RPMI7951 (cell line): ENCODE measurements at regions not wholly inside any gene's neighbourhood (a gene's known extent, or its start where the extent isn't known, plus 50 kb on each side); places are given as distances from the start of the nearest gene placed in this dataset.

Source experiments
- DNase-seq: peaks from one replicate; pipeline ENCODE4 v3.0.0-alpha.2; 2012; ENCODE audit warnings: low read depth

GRCh38 chr13:80284290-80284689 lies 56.6 kb downstream of the SPRY2 start:
- no peak for DNase-seq

- DNase-seq: no peak
These were observed 62.2 kb downstream of the SPRY2 start for GRCh38 chr13:80278706-80279105.

GRCh38 chr13:80276371-80277289 lies 64.3 kb downstream of the SPRY2 start:
- peak; percentile 72 for DNase-seq

- peak; percentile 30 for DNase-seq
These were observed 66.3 kb downstream of the SPRY2 start for GRCh38 chr13:80274643-80275042.

- no peak for DNase-seq
These were observed 67.2 kb downstream of the SPRY2 start for GRCh38 chr13:80273718-80274117.

GRCh38 chr13:80265348-80265747 lies 75.6 kb downstream of the SPRY2 start:
- no peak for DNase-seq

GRCh38 chr13:80263745-80264513 lies 77.0 kb downstream of the SPRY2 start:
- no peak for DNase-seq

GRCh38 chr13:80262051-80262695 lies 78.8 kb downstream of the SPRY2 start:
- DNase-seq: peak; percentile 49

GRCh38 chr13:80259159-80259558 lies 81.8 kb downstream of the SPRY2 start:
- no peak for DNase-seq

GRCh38 chr13:80256352-80256932 lies 84.5 kb downstream of the SPRY2 start:
- no peak for DNase-seq

- no peak for DNase-seq
These were observed 85.0 kb downstream of the SPRY2 start for GRCh38 chr13:80255946-80256345.

GRCh38 chr13:80251403-80251802 lies 89.5 kb downstream of the SPRY2 start:
- DNase-seq: peak; percentile 78

GRCh38 chr13:80250213-80250810 lies 90.6 kb downstream of the SPRY2 start:
- DNase-seq: peak; percentile 39

- DNase-seq: no peak
These were observed 91.3 kb downstream of the SPRY2 start for GRCh38 chr13:80249516-80250212.

- DNase-seq: no peak
These were observed 95.7 kb downstream of the SPRY2 start for GRCh38 chr13:80245162-80245733.

GRCh38 chr13:80244574-80244973 lies 96.4 kb downstream of the SPRY2 start:
- DNase-seq: no peak

- DNase-seq: no peak
These were observed 98.0 kb downstream of the SPRY2 start for GRCh38 chr13:80242728-80243427.

GRCh38 chr13:80239571-80240255 lies 101.2 kb downstream of the SPRY2 start:
- no peak for DNase-seq

GRCh38 chr13:80239116-80239515 lies 101.8 kb downstream of the SPRY2 start:
- no peak for DNase-seq
